Left ventricle myocardium superior (tissue), 1 donor: ENCODE measurements at regions not wholly inside any gene's neighbourhood (a gene's known extent, or its start where the extent isn't known, plus 50 kb on each side); places are given as distances from the start of the nearest gene placed in this dataset.
"Not testable (repeated sequence)": the region's sequence is repeated elsewhere in the genome, so short reads cannot be mapped to it uniquely, and the experiment has no call there.

ENCODE experiments used
- ATAC-seq: fragments of 200-7000 bp; cut with Tn5 transposase; one replicate; pipeline ENCODE4 v1.9.1; 2020; ENCODE audit warnings: mild to moderate bottlenecking, moderate library complexity
- DNase-seq: peaks from one replicate; pipeline ENCODE4 v3.0.0-alpha.2; 2020
- intact Hi-C: fragments of 100-400 bp; cut with micrococcal nuclease; formaldehyde crosslinking; loops from one replicate; pipeline ENCODE4 v1.11.0; 2022
- donor health status: DM: no; HTN: yes; CAD: no; lungs with severe emphysema.

- ATAC-seq (no peak), DNase-seq (no peak)
- intact Hi-C loops, result no loop called here
Observed at GRCh38 chr2:75290600-75291150, 91.4 kb upstream of the TACR1 start.

- intact Hi-C loops, result no loop called here
- ATAC-seq (no peak), DNase-seq (no peak)
Observed at GRCh38 chr2:75289771-75290170, 90.5 kb upstream of the TACR1 start.

GRCh38 chr2:75289178-75289577 lies 89.9 kb upstream of the TACR1 start:
- ATAC-seq, DNase-seq, intact Hi-C loops: not testable (repeated sequence)

GRCh38 chr2:75288760-75289159 lies 89.4 kb upstream of the TACR1 start:
- ATAC-seq (no peak), DNase-seq (no peak)
- intact Hi-C loops, result no loop called here

GRCh38 chr2:75287624-75288316 lies 88.5 kb upstream of the TACR1 start:
- intact Hi-C loops, result no loop called here
- DNase-seq (no peak), ATAC-seq (no peak)

- intact Hi-C loops, result no loop called here
- DNase-seq (no peak), ATAC-seq (no peak)
Observed at GRCh38 chr2:75284345-75284744, 85.0 kb upstream of the TACR1 start.

GRCh38 chr2:75278821-75279379 lies 79.6 kb upstream of the TACR1 start:
- DNase-seq, result no peak
- intact Hi-C loops, result no loop called here
- no peak for ATAC-seq

GRCh38 chr2:75278314-75278713 lies 79.0 kb upstream of the TACR1 start:
- intact Hi-C loops, result no loop called here
- ATAC-seq (no peak), DNase-seq (no peak)

- ATAC-seq, result no peak
- no peak for DNase-seq
- intact Hi-C loops, result no loop called here
Observed at GRCh38 chr2:75277111-75277510, 77.8 kb upstream of the TACR1 start.

- intact Hi-C loops, result no loop called here
- DNase-seq, result no peak
- ATAC-seq, result no peak
Observed at GRCh38 chr2:75276093-75277029, 77.0 kb upstream of the TACR1 start.

- DNase-seq (no peak), ATAC-seq (no peak)
- intact Hi-C loops, result no loop called here
Observed at GRCh38 chr2:75274936-75275335, 75.6 kb upstream of the TACR1 start.

- ATAC-seq, result no peak
- intact Hi-C loops, result no loop called here
Observed at GRCh38 chr2:75268112-75268511, 68.8 kb upstream of the TACR1 start.

GRCh38 chr2:75261923-75262322 lies 62.6 kb upstream of the TACR1 start:
- intact Hi-C loops, result no loop called here
- no peak for ATAC-seq
- DNase-seq, result no peak

More at GRCh38 chr2:75268112-75268511, 68.8 kb upstream of the TACR1 start:
- no peak for DNase-seq

- DNase-seq, result no peak
- intact Hi-C loops, result no loop called here
- no peak for ATAC-seq
Observed at GRCh38 chr2:75260946-75261345, 61.6 kb upstream of the TACR1 start.

- intact Hi-C loops, result no loop called here
- ATAC-seq, result no peak
Observed at GRCh38 chr2:75258620-75259019, 59.3 kb upstream of the TACR1 start.

GRCh38 chr2:75256485-75256884 lies 57.2 kb upstream of the TACR1 start:
- DNase-seq (no peak), ATAC-seq (no peak)
- intact Hi-C loops, result no loop called here

More at GRCh38 chr2:75258620-75259019, 59.3 kb upstream of the TACR1 start:
- no peak for DNase-seq

GRCh38 chr2:75253526-75253925 lies 54.2 kb upstream of the TACR1 start:
- ATAC-seq, result no peak

GRCh38 chr2:75251896-75252295 lies 52.6 kb upstream of the TACR1 start:
- intact Hi-C loops, result no loop called here
- DNase-seq (no peak), ATAC-seq (no peak)

More at GRCh38 chr2:75253526-75253925, 54.2 kb upstream of the TACR1 start:
- no peak for DNase-seq
- intact Hi-C loops, result no loop called here
